Neural cell (in vitro differentiated cells): ENCODE measurements at regions not wholly inside any gene's neighbourhood (a gene's known extent, or its start where the extent isn't known, plus 50 kb on each side); places are given as distances from the start of the nearest gene placed in this dataset.

Experiments used
- H2AFZ ChIP-seq: fragments of 200-600, 300-800 bp; sonication (generic), shearing (Covaris generic); 2 replicates; pipeline ENCODE4 v1.6.0; 2014; ENCODE audit warnings: low read depth, mild to moderate bottlenecking, antibody characterized with exemption, low read length, moderate library complexity
- H3F3A ChIP-seq: fragments of 200-600 bp; shearing (Covaris generic); 2 replicates; pipeline ENCODE4 v1.6.1; 2016; ENCODE audit warnings: mild to moderate bottlenecking, moderate library complexity, mixed read lengths, antibody characterized with exemption, low read length; ENCODE audit not compliant: insufficient read depth, poor library complexity, severe bottlenecking
- H3K27ac ChIP-seq: fragments of 200-600, 300-800 bp; sonication (generic), shearing (Covaris generic); 2 replicates; pipeline ENCODE4 v1.5.1; 2014; ENCODE audit warnings: mild to moderate bottlenecking, low read length, moderate library complexity
- H3K27me3 ChIP-seq: fragments of 300-800, 200-600 bp; sonication (generic), shearing (Covaris generic); 2 replicates; pipeline ENCODE4 v1.6.0; 2014; ENCODE audit warnings: mild to moderate bottlenecking, low read depth, low read length, moderate library complexity; ENCODE audit not compliant: insufficient read depth
- H3K36me3 ChIP-seq: fragments of 300-800, 200-600 bp; sonication (generic), shearing (Covaris generic); 2 replicates; pipeline ENCODE4 v1.5.1; 2014; ENCODE audit warnings: mild to moderate bottlenecking, antibody characterized with exemption, low read length, moderate library complexity; ENCODE audit not compliant: insufficient read depth
- H3K4me2 ChIP-seq: fragments of 300-800, 200-600 bp; sonication (generic), shearing (Covaris generic); 2 replicates; pipeline ENCODE4 v1.6.0; 2014; ENCODE audit warnings: mild to moderate bottlenecking, low read length
- H3K4me3 ChIP-seq: fragments of 300-800, 200-600 bp; sonication (generic), shearing (Covaris generic); 2 replicates; pipeline ENCODE4 v1.5.1; 2014; ENCODE audit warnings: mild to moderate bottlenecking, low read length, moderate library complexity
- H3K79me2 ChIP-seq: fragments of 200-600 bp; shearing (Covaris generic); replicated peaks from 2 replicates; pipeline ENCODE4 v1.6.0; 2014; ENCODE audit warnings: mild to moderate bottlenecking, low read length, moderate library complexity; ENCODE audit not compliant: insufficient read depth
- H3K9ac ChIP-seq: fragments of 300-800, 200-600 bp; sonication (generic), shearing (Covaris generic); 2 replicates; pipeline ENCODE4 v1.6.1; 2016; ENCODE audit warnings: mild to moderate bottlenecking, low read length, mixed read lengths
- H3K9me2 ChIP-seq: fragments of 200-600 bp; shearing (Covaris generic); 2 replicates; pipeline ENCODE4 v1.6.1; 2016; ENCODE audit warnings: mild to moderate bottlenecking, low read length, mixed read lengths; ENCODE audit not compliant: insufficient read depth
- H3K9me3 ChIP-seq: fragments of 200-600, 300-800 bp; sonication (generic), shearing (Covaris generic); 2 replicates; pipeline ENCODE4 v1.6.1; 2016; ENCODE audit warnings: mild to moderate bottlenecking, mixed run types, low read length, moderate library complexity, mixed read lengths
- H4K20me1 ChIP-seq: fragments of 200-600 bp; shearing (Covaris generic); 2 replicates; pipeline ENCODE4 v1.6.1; 2016; ENCODE audit warnings: mild to moderate bottlenecking, mixed run types; ENCODE audit not compliant: insufficient read depth
- CTCF ChIP-seq: fragments of 450-650 bp; IDR thresholded peaks from 2 replicates; pipeline ENCODE4 v1.5.1; 2014; ENCODE audit warnings: antibody characterized with exemption, mild to moderate bottlenecking, moderate library complexity; ENCODE audit not compliant: poor library complexity, severe bottlenecking
- EP300 ChIP-seq: fragments of 450-650 bp; conservative IDR thresholded peaks from 2 replicates; pipeline ENCODE4 v1.6.1; 2014; ENCODE audit warnings: antibody characterized with exemption, mild to moderate bottlenecking, moderate library complexity; ENCODE audit not compliant: poor library complexity, severe bottlenecking
- EZH2 ChIP-seq: fragments of 200-600, 300-800 bp; shearing (Covaris generic), sonication (generic); IDR thresholded peaks from 2 replicates; pipeline ENCODE4 v1.6.1; 2014; ENCODE audit warnings: antibody characterized with exemption, low read length, borderline replicate concordance, mild to moderate bottlenecking; ENCODE audit not compliant: insufficient read depth, poor library complexity, severe bottlenecking
- MXI1 ChIP-seq: fragments of 450-650 bp; conservative IDR thresholded peaks from 2 replicates; pipeline ENCODE4 v1.6.1; 2014; ENCODE audit warnings: antibody characterized with exemption, mild to moderate bottlenecking; ENCODE audit not compliant: poor library complexity, severe bottlenecking
- POLR2AphosphoS5 ChIP-seq: IDR thresholded peaks from 2 replicates; pipeline ENCODE4 v1.6.1; 2012
- RAD21 ChIP-seq: fragments of 450-650 bp; conservative IDR thresholded peaks from 2 replicates; pipeline ENCODE4 v1.6.1; 2014; ENCODE audit warnings: antibody characterized with exemption, mild to moderate bottlenecking, moderate library complexity
- REST ChIP-seq: IDR thresholded peaks from 2 replicates; pipeline ENCODE4 v1.6.1; 2012; ENCODE audit warnings: borderline replicate concordance
- SMC3 ChIP-seq: fragments of 450-650 bp; conservative IDR thresholded peaks from 2 replicates; pipeline ENCODE4 v1.6.1; 2014; ENCODE audit warnings: antibody characterized with exemption, mild to moderate bottlenecking, moderate library complexity; ENCODE audit not compliant: poor library complexity
- TAF1 ChIP-seq: IDR thresholded peaks from 2 replicates; pipeline ENCODE4 v1.6.1; 2012; ENCODE audit warnings: low read depth

- Histone ChIP-seq H3K79me2 (no peaks in the 10 kb centered on the region), H3K27me3 (no peaks in the 10 kb centered on the region), H3K36me3 (no peaks in the 10 kb centered on the region), H3K4me2 (no peak overlapping the region), H3F3A (no peaks in the 10 kb centered on the region), H3K9me3 (no peaks in the 10 kb centered on the region), H3K4me3 (no peak overlapping the region), H3K9ac (no peak overlapping the region), H3K9me2 (no peaks in the 10 kb centered on the region), H3K27ac (no peak overlapping the region), H4K20me1 (no peaks in the 10 kb centered on the region), H2AFZ (no peak overlapping the region)
- TF ChIP-seq EZH2 (no peak), SMC3 (no peak), REST (no peak), TAF1 (no peak), RAD21 (peak; percentile 52), POLR2AphosphoS5 (no peak), CTCF (peak; percentile 46), EP300 (no peak), MXI1 (no peak)
These were observed 964.7 kb upstream of the ZEB2 start for GRCh38 chr2:145484448-145485097.

- Histone ChIP-seq H3K4me2 (no peak overlapping the region), H3F3A (no peaks in the 10 kb centered on the region), H3K79me2 (no peaks in the 10 kb centered on the region), H3K36me3 (no peaks in the 10 kb centered on the region), H3K9me2 (no peaks in the 10 kb centered on the region), H3K9ac (no peak overlapping the region), H4K20me1 (no peaks in the 10 kb centered on the region), H3K27ac (peak overlapping the region; percentile 36), H3K27me3 (no peaks in the 10 kb centered on the region), H2AFZ (no peak overlapping the region), H3K9me3 (no peaks in the 10 kb centered on the region), H3K4me3 (no peak overlapping the region)
- TF ChIP-seq RAD21, result no peak
- TF ChIP-seq EP300, result peak; percentile 91
- TF ChIP-seq EZH2, result no peak
- TF ChIP-seq CTCF, result no peak
- TF ChIP-seq POLR2AphosphoS5, result peak; percentile 47
- TF ChIP-seq MXI1, result no peak
- TF ChIP-seq SMC3, result no peak
- TF ChIP-seq TAF1, result no peak
- TF ChIP-seq REST, result no peak
These were observed 963.9 kb upstream of the ZEB2 start for GRCh38 chr2:145483854-145484253.
